GM12878 (cell line): ENCODE measurements at regions not wholly inside any gene's neighbourhood (a gene's known extent, or its start where the extent isn't known, plus 50 kb on each side); places are given as distances from the start of the nearest gene placed in this dataset.
A peak's percentile ranks its signal among the peaks of the same experiment; 100 is the strongest.

ENCODE experiments used
- BACH1 ChIP-seq: fragments of 450-650 bp; IDR thresholded peaks from 2 replicates; pipeline ENCODE4 v1.6.1; 2017; ENCODE audit warnings: mild to moderate bottlenecking, borderline replicate concordance
- CTCF ChIP-seq, 3 experiments: IDR thresholded peaks in 2 of 3; conservative IDR thresholded peaks in 1 of 3; 2 replicates each; pipeline ENCODE4 v1.5.1; 2011; ENCODE audit warnings: low read depth in 3 of 3, low read length in 3 of 3, mild to moderate bottlenecking in 3 of 3, control low read depth in 2 of 3, moderate library complexity in 2 of 3, inconsistent platforms in 1 of 3, mixed read lengths in 1 of 3; ENCODE audit not compliant: control insufficient read depth in 2 of 3, insufficient read depth in 1 of 3; ENCODE audit errors: extremely low read depth in 1 of 3
- USF1 ChIP-seq: IDR thresholded peaks from 2 replicates; pipeline ENCODE4 v1.6.1; 2011; ENCODE audit warnings: borderline replicate concordance, low read depth, mild to moderate bottlenecking, moderate library complexity, mixed read lengths, low read length; ENCODE audit not compliant: insufficient read depth; ENCODE audit errors: extremely low read length

- TF ChIP-seq CTCF (IDR thresholded peaks at IDR 0.05 in 2 of 3, conservative IDR thresholded peaks at IDR 0.05 in 1 of 3; ENCODE audit: control insufficient read depth in 2 of 3, extremely low read depth in 1 of 3, insufficient read depth in 1 of 3, low read depth in 3 of 3, low read length in 3 of 3) (peak in 1 of 3 experiments; percentile 42; a peak in 1 of 6 replicates), BACH1 (no peak), USF1 (no peak)
These were observed 155.0 kb upstream of the PRDM9 start for GRCh38 chr5:23352446-23352845.
